Astrocyte (in vitro differentiated cells and primary cell): ENCODE measurements at regions not wholly inside any gene's neighbourhood (a gene's known extent, or its start where the extent isn't known, plus 50 kb on each side); places are given as distances from the start of the nearest gene placed in this dataset.

Experiments
- DNase-seq: peaks from one replicate; pipeline ENCODE4 v3.0.0-alpha.2; 2010; ENCODE audit warnings: low read depth
- FAIRE-seq: peaks from 2 replicates; lab custom pipeline; 2011; peaks lifted over from hg19 to GRCh38; lab: Jason Lieb, UNC
- H2AFZ ChIP-seq: 2 replicates; pipeline ENCODE4 v1.6.0; 2012; ENCODE audit warnings: low read depth, low read length, inconsistent platforms
- H3K27ac ChIP-seq: 2 replicates; pipeline ENCODE4 v1.5.1; 2011; ENCODE audit warnings: low read depth, low read length, inconsistent platforms
- H3K27me3 ChIP-seq: 2 replicates; pipeline ENCODE4 v1.6.0; 2011; ENCODE audit warnings: low read length, inconsistent platforms; ENCODE audit not compliant: insufficient read depth
- H3K36me3 ChIP-seq: 2 replicates; pipeline ENCODE4 v1.5.1; 2011; ENCODE audit warnings: low read length, inconsistent platforms; ENCODE audit not compliant: insufficient read depth
- H3K4me1 ChIP-seq: 2 replicates; pipeline ENCODE4 v1.5.1; 2011; ENCODE audit warnings: low read length, inconsistent platforms; ENCODE audit not compliant: insufficient read depth
- H3K4me2 ChIP-seq: 2 replicates; pipeline ENCODE4 v1.6.0; 2012; ENCODE audit warnings: low read length, inconsistent platforms
- H3K4me3 ChIP-seq: 2 replicates; pipeline ENCODE4 v1.5.1; 2011; ENCODE audit warnings: low read depth, mild to moderate bottlenecking, low read length, inconsistent platforms; ENCODE audit not compliant: insufficient read depth
- H3K79me2 ChIP-seq: 2 replicates; pipeline ENCODE4 v1.6.0; 2012; ENCODE audit warnings: mild to moderate bottlenecking, low read length, inconsistent platforms; ENCODE audit not compliant: insufficient read depth
- H3K9ac ChIP-seq: 2 replicates; pipeline ENCODE4 v1.6.0; 2012; ENCODE audit warnings: mild to moderate bottlenecking, low read length, inconsistent platforms
- H3K9me3 ChIP-seq: 2 replicates; pipeline ENCODE4 v1.5.1; 2012; ENCODE audit warnings: low read depth, mild to moderate bottlenecking, low read length, inconsistent platforms; ENCODE audit not compliant: insufficient read depth
- H4K20me1 ChIP-seq: 2 replicates; pipeline ENCODE4 v1.6.0; 2012; ENCODE audit warnings: low read length, inconsistent platforms; ENCODE audit not compliant: insufficient read depth
- H3K27ac Mint-ChIP-seq: one replicate; pipeline ENCODE4 v1.8.0; 2021; ENCODE audit warnings: mild to moderate bottlenecking, mixed read lengths; ENCODE audit not compliant: unreplicated experiment
- H3K27me3 Mint-ChIP-seq: one replicate; pipeline ENCODE4 v1.8.0; 2021; ENCODE audit warnings: low read depth, mixed read lengths; ENCODE audit not compliant: unreplicated experiment
- H3K36me3 Mint-ChIP-seq: one replicate; pipeline ENCODE4 v1.8.0; 2021; ENCODE audit warnings: low read depth, mixed read lengths; ENCODE audit not compliant: unreplicated experiment
- H3K4me1 Mint-ChIP-seq: one replicate; pipeline ENCODE4 v1.8.0; 2021; ENCODE audit warnings: low read depth, mixed read lengths; ENCODE audit not compliant: unreplicated experiment
- H3K4me3 Mint-ChIP-seq: one replicate; pipeline ENCODE4 v1.8.0; 2021; ENCODE audit warnings: mild to moderate bottlenecking, moderate library complexity, mixed read lengths; ENCODE audit not compliant: unreplicated experiment
- H3K9me3 Mint-ChIP-seq: one replicate; pipeline ENCODE4 v1.8.0; 2021; ENCODE audit warnings: mild to moderate bottlenecking, mixed read lengths; ENCODE audit not compliant: unreplicated experiment
- EZH2 ChIP-seq: IDR thresholded peaks from 2 replicates; pipeline ENCODE4 v1.6.1; 2012; ENCODE audit warnings: mild to moderate bottlenecking, low read length, inconsistent platforms; ENCODE audit not compliant: insufficient read depth
- TF ChIP-seq, protein P1 (sequence below): IDR thresholded peaks from 2 replicates; pipeline ENCODE4 v1.5.1; 2011; ENCODE audit warnings: low read depth, mild to moderate bottlenecking, inconsistent platforms, low read length, moderate library complexity; ENCODE audit not compliant: insufficient read depth

DNA sequence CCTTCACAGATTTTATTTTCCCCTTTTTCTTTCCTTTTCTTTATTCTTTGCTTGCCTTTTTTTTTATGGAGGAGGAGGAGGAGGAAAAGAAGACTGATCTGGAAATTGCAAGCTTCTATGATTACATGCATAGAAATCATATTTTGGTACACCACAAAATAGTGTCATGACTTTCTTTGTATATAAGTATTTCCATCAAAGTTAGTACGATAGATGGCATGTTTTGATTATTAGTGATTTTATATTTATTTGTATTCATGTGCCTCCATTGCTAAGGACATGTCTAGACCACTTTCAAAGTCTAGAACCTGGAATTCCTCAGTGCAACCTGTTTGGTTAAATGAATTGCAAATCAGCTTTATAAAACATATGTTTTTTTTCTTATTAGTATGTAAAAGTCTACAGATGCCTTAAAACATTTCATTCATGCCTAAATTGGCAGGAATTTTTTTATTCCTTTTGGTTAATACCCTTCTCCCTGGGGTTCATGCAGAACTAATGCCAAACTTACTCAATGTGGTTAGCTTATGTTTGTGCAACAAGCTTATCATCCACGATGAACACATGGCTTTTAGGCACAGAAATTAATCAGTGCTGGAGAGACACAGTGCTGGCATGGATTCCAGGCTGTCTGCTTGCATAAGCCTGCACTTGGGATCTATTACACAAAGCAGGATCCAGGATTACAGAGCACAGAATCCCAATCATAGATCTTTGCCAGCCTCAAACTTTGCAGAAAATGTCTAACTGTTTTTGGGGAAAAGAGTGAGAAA, 213.1 kb downstream of the CHRM2 start:
- peak; percentile 66 for FAIRE-seq

DNA sequence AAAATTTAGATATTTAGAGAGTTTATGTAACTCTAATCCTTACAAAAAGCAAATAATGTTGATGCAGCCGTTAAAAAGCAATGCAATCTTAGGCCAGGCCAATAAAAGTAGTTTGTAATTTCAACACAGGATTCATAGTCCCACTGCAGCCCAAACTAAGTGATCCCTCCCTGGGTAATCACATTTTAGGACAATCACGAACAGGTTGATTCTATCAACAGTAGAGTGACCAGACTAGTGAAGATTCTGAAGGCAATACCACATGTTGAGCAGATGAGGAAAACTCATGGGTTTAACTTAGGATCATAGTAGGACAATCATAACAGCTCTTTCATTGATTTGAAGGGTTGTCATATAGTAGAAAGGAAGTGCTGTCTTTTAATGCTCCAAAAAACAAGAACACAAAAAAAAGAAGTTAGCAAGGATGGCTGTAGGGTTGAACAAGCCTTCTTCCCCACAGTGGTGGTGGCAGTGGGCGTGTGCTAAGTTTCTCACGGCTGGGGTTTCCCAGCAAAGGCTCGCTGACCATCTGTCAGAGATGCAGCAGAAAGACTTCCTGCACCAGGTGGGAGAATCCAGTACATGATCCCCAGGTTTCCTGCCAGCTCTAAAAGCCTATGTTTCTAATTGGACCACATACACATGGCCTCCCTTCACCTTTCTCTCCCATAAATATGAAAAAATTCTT, 212.2 kb downstream of the CHRM2 start:
- peak; percentile 51 for DNase-seq
- Histone ChIP-seq H3K79me2 (no peaks in the 10 kb centered on the region), H2AFZ (no peak overlapping the region), H3K4me1 (peaks cover 6% of the 10 kb centered on the region), H3K36me3 (no peaks in the 10 kb centered on the region), H3K9ac (no peak overlapping the region), H3K27me3 (no peaks in the 10 kb centered on the region), H3K27ac (no peak overlapping the region), H3K4me3 (no peak overlapping the region), H4K20me1 (no peaks in the 10 kb centered on the region), H3K9me3 (no peaks in the 10 kb centered on the region), H3K4me2 (no peak overlapping the region)
- Mint-ChIP-seq H3K27me3 (no peaks in the 10 kb centered on the region), H3K4me3 (no peak overlapping the region), H3K36me3 (no peaks in the 10 kb centered on the region), H3K4me1 (no peaks in the 10 kb centered on the region), H3K27ac (no peak overlapping the region), H3K9me3 (no peaks in the 10 kb centered on the region)
- FAIRE-seq: peak; percentile 56
- no peak for TF ChIP-seq EZH2
- TF ChIP-seq, protein P1, sequence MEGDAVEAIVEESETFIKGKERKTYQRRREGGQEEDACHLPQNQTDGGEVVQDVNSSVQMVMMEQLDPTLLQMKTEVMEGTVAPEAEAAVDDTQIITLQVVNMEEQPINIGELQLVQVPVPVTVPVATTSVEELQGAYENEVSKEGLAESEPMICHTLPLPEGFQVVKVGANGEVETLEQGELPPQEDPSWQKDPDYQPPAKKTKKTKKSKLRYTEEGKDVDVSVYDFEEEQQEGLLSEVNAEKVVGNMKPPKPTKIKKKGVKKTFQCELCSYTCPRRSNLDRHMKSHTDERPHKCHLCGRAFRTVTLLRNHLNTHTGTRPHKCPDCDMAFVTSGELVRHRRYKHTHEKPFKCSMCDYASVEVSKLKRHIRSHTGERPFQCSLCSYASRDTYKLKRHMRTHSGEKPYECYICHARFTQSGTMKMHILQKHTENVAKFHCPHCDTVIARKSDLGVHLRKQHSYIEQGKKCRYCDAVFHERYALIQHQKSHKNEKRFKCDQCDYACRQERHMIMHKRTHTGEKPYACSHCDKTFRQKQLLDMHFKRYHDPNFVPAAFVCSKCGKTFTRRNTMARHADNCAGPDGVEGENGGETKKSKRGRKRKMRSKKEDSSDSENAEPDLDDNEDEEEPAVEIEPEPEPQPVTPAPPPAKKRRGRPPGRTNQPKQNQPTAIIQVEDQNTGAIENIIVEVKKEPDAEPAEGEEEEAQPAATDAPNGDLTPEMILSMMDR: no peak

More for the DNA sequence above, 213.1 kb downstream of the CHRM2 start:
- Histone ChIP-seq H3K27ac (no peak overlapping the region), H3K36me3 (no peaks in the 10 kb centered on the region), H2AFZ (no peak overlapping the region), H3K4me3 (no peak overlapping the region), H3K4me1 (peaks cover 6% of the 10 kb centered on the region), H3K9ac (no peak overlapping the region), H4K20me1 (no peaks in the 10 kb centered on the region), H3K27me3 (no peaks in the 10 kb centered on the region), H3K79me2 (no peaks in the 10 kb centered on the region), H3K4me2 (peak overlapping the region; percentile 31), H3K9me3 (no peaks in the 10 kb centered on the region)
- Mint-ChIP-seq H3K4me1 (no peaks in the 10 kb centered on the region), H3K4me3 (no peak overlapping the region), H3K27ac (no peak overlapping the region), H3K9me3 (no peaks in the 10 kb centered on the region), H3K27me3 (no peaks in the 10 kb centered on the region), H3K36me3 (no peaks in the 10 kb centered on the region)
- peak; percentile 99 for DNase-seq
- TF ChIP-seq EZH2: no peak
- TF ChIP-seq, protein P1: no peak

DNA sequence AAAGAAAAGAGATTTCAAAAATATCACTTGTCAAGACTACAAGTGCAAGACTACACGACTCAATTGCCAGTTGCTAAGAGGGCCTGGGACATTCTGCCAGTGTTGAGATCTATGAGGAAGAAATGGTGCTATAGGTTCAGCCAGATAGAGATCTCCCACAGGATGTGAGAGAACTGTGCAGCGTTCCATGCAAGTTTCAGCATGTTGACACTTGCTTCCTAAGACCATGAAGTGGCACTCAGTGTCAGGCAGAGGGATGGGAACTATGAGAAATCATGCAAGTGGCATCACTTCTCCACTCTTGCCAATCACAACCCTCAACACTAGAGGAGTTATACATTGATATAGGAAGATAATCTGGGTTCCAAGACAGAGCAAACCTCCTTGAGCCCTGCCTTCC, 210.3 kb downstream of the CHRM2 start:
- Histone ChIP-seq H3K4me1 (peaks cover 18% of the 10 kb centered on the region), H3K9me3 (no peaks in the 10 kb centered on the region), H2AFZ (no peak overlapping the region), H3K4me3 (no peak overlapping the region), H3K4me2 (no peak overlapping the region), H3K79me2 (no peaks in the 10 kb centered on the region), H4K20me1 (no peaks in the 10 kb centered on the region), H3K9ac (no peak overlapping the region), H3K27ac (no peak overlapping the region), H3K36me3 (no peaks in the 10 kb centered on the region), H3K27me3 (no peaks in the 10 kb centered on the region)
- no peaks in the 10 kb centered on the region for H3K9me3 Mint-ChIP-seq
- no peak overlapping the region for H3K27ac Mint-ChIP-seq
- no peak overlapping the region for H3K4me3 Mint-ChIP-seq
- FAIRE-seq: no peak
- TF ChIP-seq EZH2: no peak
- TF ChIP-seq, protein P1: no peak
- H3K36me3 Mint-ChIP-seq: no peaks in the 10 kb centered on the region
- no peak for DNase-seq
- peaks cover 3% of the 10 kb centered on the region for H3K4me1 Mint-ChIP-seq
- no peaks in the 10 kb centered on the region for H3K27me3 Mint-ChIP-seq
